GM12865 (cell line): ENCODE measurements at regions not wholly inside any gene's neighbourhood (a gene's known extent, or its start where the extent isn't known, plus 50 kb on each side); places are given as distances from the start of the nearest gene placed in this dataset.
A peak's percentile ranks its signal among the peaks of the same experiment; 100 is the strongest.

Source experiments
- DNase-seq: peaks from one replicate; pipeline ENCODE4 v3.0.0; 2010; ENCODE audit warnings: low read depth
- H3K4me3 ChIP-seq: 2 replicates; pipeline ENCODE4 v1.5.1; 2011; ENCODE audit warnings: mild to moderate bottlenecking, low read depth, low read length, control low read depth
- CTCF ChIP-seq: IDR thresholded peaks from 2 replicates; pipeline ENCODE4 v1.5.1; 2011; ENCODE audit warnings: low read length, control low read depth, low read depth, inconsistent platforms; ENCODE audit not compliant: insufficient read depth; ENCODE audit errors: missing control alignments

GRCh38 chr1:25079048-25079447, 149.0 kb upstream of the RUNX3 start:
- no peak for TF ChIP-seq CTCF
- H3K4me3 ChIP-seq = no peak overlapping the region
- no peak for DNase-seq

- no peak overlapping the region for H3K4me3 ChIP-seq
- TF ChIP-seq CTCF = no peak
- no peak for DNase-seq
Measured at GRCh38 chr1:25074351-25075227, 144.5 kb upstream of the RUNX3 start.

- H3K4me3 ChIP-seq = no peak overlapping the region
- no peak for TF ChIP-seq CTCF
- no peak for DNase-seq
Measured at GRCh38 chr1:25073640-25074270, 143.7 kb upstream of the RUNX3 start.

- H3K4me3 ChIP-seq = no peak overlapping the region
- DNase-seq = no peak
- TF ChIP-seq CTCF = no peak
Measured at GRCh38 chr1:25072461-25072860, 142.4 kb upstream of the RUNX3 start.

- DNase-seq = peak; percentile 33
- peak; percentile 43 for TF ChIP-seq CTCF
- no peak overlapping the region for H3K4me3 ChIP-seq
Measured at GRCh38 chr1:25068829-25069228, 138.8 kb upstream of the RUNX3 start.

- no peak overlapping the region for H3K4me3 ChIP-seq
- DNase-seq = no peak
- TF ChIP-seq CTCF = no peak
Measured at GRCh38 chr1:25068316-25068715, 138.2 kb upstream of the RUNX3 start.
